Astrocyte (in vitro differentiated cells and primary cell): ENCODE measurements at regions not wholly inside any gene's neighbourhood (a gene's known extent, or its start where the extent isn't known, plus 50 kb on each side); places are given as distances from the start of the nearest gene placed in this dataset.
A peak's percentile ranks its signal among the peaks of the same experiment; 100 is the strongest.

Experiments used
- DNase-seq: peaks from one replicate; pipeline ENCODE4 v3.0.0-alpha.2; 2010; ENCODE audit warnings: low read depth
- FAIRE-seq: peaks from 2 replicates; lab custom pipeline; 2011; peaks lifted over from hg19 to GRCh38; lab: Jason Lieb, UNC
- H2AFZ ChIP-seq: 2 replicates; pipeline ENCODE4 v1.6.0; 2012; ENCODE audit warnings: low read depth, low read length, inconsistent platforms
- H3K27ac ChIP-seq: 2 replicates; pipeline ENCODE4 v1.5.1; 2011; ENCODE audit warnings: low read depth, low read length, inconsistent platforms
- H3K27me3 ChIP-seq: 2 replicates; pipeline ENCODE4 v1.6.0; 2011; ENCODE audit warnings: low read length, inconsistent platforms; ENCODE audit not compliant: insufficient read depth
- H3K36me3 ChIP-seq: 2 replicates; pipeline ENCODE4 v1.5.1; 2011; ENCODE audit warnings: low read length, inconsistent platforms; ENCODE audit not compliant: insufficient read depth
- H3K4me1 ChIP-seq: 2 replicates; pipeline ENCODE4 v1.5.1; 2011; ENCODE audit warnings: low read length, inconsistent platforms; ENCODE audit not compliant: insufficient read depth
- H3K4me2 ChIP-seq: 2 replicates; pipeline ENCODE4 v1.6.0; 2012; ENCODE audit warnings: low read length, inconsistent platforms
- H3K4me3 ChIP-seq: 2 replicates; pipeline ENCODE4 v1.5.1; 2011; ENCODE audit warnings: low read depth, mild to moderate bottlenecking, low read length, inconsistent platforms; ENCODE audit not compliant: insufficient read depth
- H3K79me2 ChIP-seq: 2 replicates; pipeline ENCODE4 v1.6.0; 2012; ENCODE audit warnings: mild to moderate bottlenecking, low read length, inconsistent platforms; ENCODE audit not compliant: insufficient read depth
- H3K9ac ChIP-seq: 2 replicates; pipeline ENCODE4 v1.6.0; 2012; ENCODE audit warnings: mild to moderate bottlenecking, low read length, inconsistent platforms
- H3K9me3 ChIP-seq: 2 replicates; pipeline ENCODE4 v1.5.1; 2012; ENCODE audit warnings: low read depth, mild to moderate bottlenecking, low read length, inconsistent platforms; ENCODE audit not compliant: insufficient read depth
- H4K20me1 ChIP-seq: 2 replicates; pipeline ENCODE4 v1.6.0; 2012; ENCODE audit warnings: low read length, inconsistent platforms; ENCODE audit not compliant: insufficient read depth
- H3K27ac Mint-ChIP-seq: one replicate; pipeline ENCODE4 v1.8.0; 2021; ENCODE audit warnings: mild to moderate bottlenecking, mixed read lengths; ENCODE audit not compliant: unreplicated experiment
- H3K27me3 Mint-ChIP-seq: one replicate; pipeline ENCODE4 v1.8.0; 2021; ENCODE audit warnings: low read depth, mixed read lengths; ENCODE audit not compliant: unreplicated experiment
- H3K36me3 Mint-ChIP-seq: one replicate; pipeline ENCODE4 v1.8.0; 2021; ENCODE audit warnings: low read depth, mixed read lengths; ENCODE audit not compliant: unreplicated experiment
- H3K4me1 Mint-ChIP-seq: one replicate; pipeline ENCODE4 v1.8.0; 2021; ENCODE audit warnings: low read depth, mixed read lengths; ENCODE audit not compliant: unreplicated experiment
- H3K4me3 Mint-ChIP-seq: one replicate; pipeline ENCODE4 v1.8.0; 2021; ENCODE audit warnings: mild to moderate bottlenecking, moderate library complexity, mixed read lengths; ENCODE audit not compliant: unreplicated experiment
- H3K9me3 Mint-ChIP-seq: one replicate; pipeline ENCODE4 v1.8.0; 2021; ENCODE audit warnings: mild to moderate bottlenecking, mixed read lengths; ENCODE audit not compliant: unreplicated experiment
- CTCF ChIP-seq: IDR thresholded peaks from 2 replicates; pipeline ENCODE4 v1.5.1; 2011; ENCODE audit warnings: low read depth, mild to moderate bottlenecking, inconsistent platforms, low read length, moderate library complexity; ENCODE audit not compliant: insufficient read depth
- EZH2 ChIP-seq: IDR thresholded peaks from 2 replicates; pipeline ENCODE4 v1.6.1; 2012; ENCODE audit warnings: mild to moderate bottlenecking, low read length, inconsistent platforms; ENCODE audit not compliant: insufficient read depth

GRCh38 chr9:35548571-35548970 is 56.5 kb upstream of the TESK1 start:
- FAIRE-seq, result no peak
- H3K79me2 ChIP-seq, result peaks cover 94% of the 10 kb centered on the region
- no peak overlapping the region for H3K9ac ChIP-seq
- H2AFZ ChIP-seq, result no peak overlapping the region
- no peak overlapping the region for H3K4me3 ChIP-seq
- Mint-ChIP-seq H3K4me3 (no peak overlapping the region), H3K9me3 (no peaks in the 10 kb centered on the region), H3K4me1 (peaks cover 28% of the 10 kb centered on the region), H3K27ac (no peak overlapping the region), H3K36me3 (peaks cover 35% of the 10 kb centered on the region), H3K27me3 (no peaks in the 10 kb centered on the region)
- H3K27me3 ChIP-seq, result no peaks in the 10 kb centered on the region
- H3K36me3 ChIP-seq, result peaks cover 12% of the 10 kb centered on the region
- DNase-seq, result no peak
- peaks cover 13% of the 10 kb centered on the region for H3K4me1 ChIP-seq
- TF ChIP-seq CTCF (no peak), EZH2 (no peak)
- no peaks in the 10 kb centered on the region for H3K9me3 ChIP-seq
- peaks cover 95% of the 10 kb centered on the region for H4K20me1 ChIP-seq
- no peak overlapping the region for H3K27ac ChIP-seq
- H3K4me2 ChIP-seq, result no peak overlapping the region

GRCh38 chr9:35549441-35549840 is 55.6 kb upstream of the TESK1 start:
- TF ChIP-seq CTCF (no peak), EZH2 (no peak)
- Mint-ChIP-seq H3K9me3 (no peaks in the 10 kb centered on the region), H3K4me1 (peaks cover 26% of the 10 kb centered on the region), H3K27ac (no peak overlapping the region), H3K27me3 (no peaks in the 10 kb centered on the region), H3K4me3 (no peak overlapping the region), H3K36me3 (peaks cover 33% of the 10 kb centered on the region)
- DNase-seq, result peak; percentile 20
- H3K27me3 ChIP-seq, result no peaks in the 10 kb centered on the region
- H4K20me1 ChIP-seq, result peaks cover 97% of the 10 kb centered on the region
- H3K9me3 ChIP-seq, result no peaks in the 10 kb centered on the region
- H2AFZ ChIP-seq, result no peak overlapping the region
- FAIRE-seq, result no peak
- no peak overlapping the region for H3K4me3 ChIP-seq
- peaks cover 18% of the 10 kb centered on the region for H3K4me1 ChIP-seq
- H3K27ac ChIP-seq, result no peak overlapping the region
- H3K9ac ChIP-seq, result no peak overlapping the region
- peaks cover 10% of the 10 kb centered on the region for H3K36me3 ChIP-seq
- no peak overlapping the region for H3K4me2 ChIP-seq
- H3K79me2 ChIP-seq, result peaks cover 96% of the 10 kb centered on the region

GRCh38 chr9:35552376-35552775 is 52.7 kb upstream of the TESK1 start:
- Histone ChIP-seq H3K36me3 (peaks cover 33% of the 10 kb centered on the region), H3K4me1 (peaks cover 18% of the 10 kb centered on the region), H3K4me3 (no peak overlapping the region), H3K4me2 (peak overlapping the region; percentile 36), H3K27me3 (no peaks in the 10 kb centered on the region), H3K79me2 (peaks cover 84% of the 10 kb centered on the region), H4K20me1 (peaks cover 79% of the 10 kb centered on the region), H3K27ac (peak overlapping the region; percentile 33), H2AFZ (no peak overlapping the region), H3K9me3 (no peaks in the 10 kb centered on the region), H3K9ac (peak overlapping the region; percentile 32)
- H3K4me1 Mint-ChIP-seq, result peaks cover 19% of the 10 kb centered on the region
- DNase-seq, result peak; percentile 16
- no peak for TF ChIP-seq EZH2
- TF ChIP-seq CTCF, result no peak
- no peaks in the 10 kb centered on the region for H3K9me3 Mint-ChIP-seq
- FAIRE-seq, result peak; percentile 73
- no peak overlapping the region for H3K27ac Mint-ChIP-seq
- peaks cover 33% of the 10 kb centered on the region for H3K36me3 Mint-ChIP-seq
- H3K4me3 Mint-ChIP-seq, result no peak overlapping the region
- H3K27me3 Mint-ChIP-seq, result no peaks in the 10 kb centered on the region
